NOMO-1 (cell line): ENCODE measurements at regions not wholly inside any gene's neighbourhood (a gene's known extent, or its start where the extent isn't known, plus 50 kb on each side); places are given as distances from the start of the nearest gene placed in this dataset.
A peak's percentile ranks its signal among the peaks of the same experiment; 100 is the strongest.

Experiments
- DNase-seq, 2 experiments: peaks; one replicate each; lab custom pipeline; 2025; ENCODE audit not compliant: unreplicated experiment in 2 of 2; lab: John Stamatoyannopoulos, UW

DNA sequence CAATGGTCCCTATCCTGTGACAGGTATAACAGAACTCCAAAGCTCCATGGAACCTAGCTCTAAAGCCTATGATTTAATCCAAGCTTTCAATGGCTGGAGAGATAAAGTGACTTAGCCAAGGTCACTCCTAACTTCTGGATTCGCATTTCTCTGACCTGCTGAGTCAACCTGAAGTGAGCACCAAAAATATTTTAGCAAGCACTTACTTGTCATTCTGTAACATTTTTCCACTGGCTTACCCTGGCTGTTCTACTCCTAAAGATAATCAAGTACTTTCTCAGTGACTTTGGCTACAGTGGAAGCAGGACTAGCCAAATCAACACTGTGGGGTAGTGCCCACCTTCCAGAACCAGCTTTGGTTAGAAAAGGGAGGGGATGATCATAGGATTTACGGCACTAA is 188.3 kb downstream of the OGFRL1 start:
- no peak for DNase-seq

DNA sequence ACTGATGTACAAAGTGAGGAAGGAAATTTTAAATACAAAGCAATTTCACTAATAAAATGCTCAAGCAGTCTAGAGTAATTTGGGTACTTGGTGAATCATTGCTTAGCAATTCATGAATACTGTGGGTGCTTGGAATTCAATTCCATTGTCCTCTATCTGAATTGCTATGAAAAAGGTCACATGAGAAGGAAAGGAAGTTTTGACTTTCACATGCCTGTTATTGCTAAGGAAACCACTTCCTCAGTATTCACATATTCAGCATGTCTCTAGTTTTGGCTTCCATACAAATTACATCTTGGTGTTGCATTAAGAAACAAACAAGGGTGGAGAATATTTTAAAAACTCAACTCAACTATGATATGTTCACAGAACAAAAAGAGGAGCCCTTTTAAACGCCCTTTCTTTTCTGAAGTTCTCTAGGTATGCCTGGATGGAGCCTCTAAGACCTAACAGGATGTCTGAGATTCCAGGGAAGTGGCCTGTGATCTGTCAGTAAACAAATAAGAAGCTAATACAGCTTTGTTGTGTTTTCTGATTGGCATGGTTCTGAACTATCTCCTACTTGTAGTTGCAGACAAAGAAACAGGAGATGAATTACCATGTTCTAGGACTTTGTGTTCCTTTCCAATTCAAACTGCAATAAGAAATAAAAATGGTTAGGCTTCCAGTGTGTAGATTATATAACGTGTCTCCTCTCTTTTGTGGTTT is 190.4 kb downstream of the OGFRL1 start:
- no peak for DNase-seq

DNA sequence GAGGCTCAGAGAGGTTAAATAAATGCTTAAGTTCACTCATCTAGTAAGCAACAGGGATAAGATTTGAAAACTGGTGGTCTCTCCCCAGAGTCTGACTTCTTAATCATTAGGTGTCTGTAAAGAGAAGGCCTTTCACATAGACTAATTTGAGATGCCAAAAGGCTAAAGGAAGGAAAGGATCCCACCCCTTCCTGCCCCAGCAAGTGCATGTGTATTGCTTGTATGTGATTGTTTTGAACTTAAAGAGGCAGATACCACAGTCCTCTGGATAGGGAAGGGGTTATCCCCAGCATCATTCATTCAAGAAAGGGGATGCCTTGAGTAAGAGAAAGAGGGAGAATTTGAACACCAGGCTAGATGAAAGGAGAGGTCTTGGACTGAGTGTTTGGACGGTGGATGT is 192.0 kb downstream of the OGFRL1 start:
- no peak for DNase-seq

DNA sequence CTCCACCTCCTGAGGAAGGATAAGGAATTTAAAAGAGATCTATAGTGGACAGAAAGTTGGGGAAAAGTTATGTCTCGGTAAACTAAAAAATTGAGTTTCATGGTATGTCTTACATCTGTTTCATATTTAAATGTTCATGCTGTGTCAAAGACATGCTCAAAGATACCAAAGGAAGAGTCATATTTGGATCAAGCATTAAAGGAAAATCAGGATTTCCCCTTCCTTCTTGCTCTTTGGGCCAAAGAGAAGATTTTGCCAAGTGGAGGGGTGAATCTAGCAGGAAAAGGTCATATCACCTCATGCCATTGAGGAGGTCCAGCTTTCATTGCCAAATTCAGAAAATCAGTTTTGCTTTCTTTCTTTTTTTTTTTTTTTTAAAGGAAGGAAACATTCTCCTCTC is 192.4 kb downstream of the OGFRL1 start:
- no peak for DNase-seq

DNA sequence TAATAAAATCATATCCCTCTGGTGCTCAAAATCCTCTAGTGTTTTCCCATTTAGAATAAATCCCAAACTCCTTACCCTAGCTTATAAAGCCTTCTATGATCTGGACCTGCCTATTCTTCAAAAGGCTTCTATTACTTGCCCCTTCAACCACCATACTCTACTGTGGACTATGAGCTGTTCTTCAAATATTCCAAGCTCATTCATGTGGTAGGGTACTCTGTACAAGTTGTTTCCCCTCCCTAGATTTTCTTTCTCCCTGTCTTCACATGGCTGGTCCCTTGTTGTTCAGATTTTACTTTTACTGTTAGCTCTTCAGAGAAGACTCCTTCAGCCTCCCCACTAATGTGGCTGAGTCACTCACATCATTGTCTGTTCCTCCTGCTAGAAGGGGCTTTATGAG is 193.2 kb downstream of the OGFRL1 start:
- no peak for DNase-seq

DNA sequence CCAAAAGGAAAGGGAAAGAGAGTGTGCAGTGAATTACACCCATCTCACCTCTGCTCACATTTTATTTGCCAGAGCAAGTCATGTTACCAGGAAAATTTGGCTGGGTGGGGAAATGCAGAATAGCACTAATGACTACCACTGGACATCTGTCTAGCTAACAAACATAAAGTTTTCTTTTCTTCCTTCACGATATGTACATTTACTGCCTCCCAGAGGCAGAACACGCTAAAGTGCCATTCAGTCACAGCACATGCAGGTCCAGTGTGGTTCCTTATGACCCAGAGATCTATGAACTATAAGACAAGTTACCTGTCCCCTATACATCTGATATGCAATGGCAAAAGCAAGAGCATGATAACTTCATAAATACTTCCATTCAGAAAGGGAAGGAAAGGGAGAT is 194.1 kb downstream of the OGFRL1 start:
- DNase-seq, result no peak

DNA sequence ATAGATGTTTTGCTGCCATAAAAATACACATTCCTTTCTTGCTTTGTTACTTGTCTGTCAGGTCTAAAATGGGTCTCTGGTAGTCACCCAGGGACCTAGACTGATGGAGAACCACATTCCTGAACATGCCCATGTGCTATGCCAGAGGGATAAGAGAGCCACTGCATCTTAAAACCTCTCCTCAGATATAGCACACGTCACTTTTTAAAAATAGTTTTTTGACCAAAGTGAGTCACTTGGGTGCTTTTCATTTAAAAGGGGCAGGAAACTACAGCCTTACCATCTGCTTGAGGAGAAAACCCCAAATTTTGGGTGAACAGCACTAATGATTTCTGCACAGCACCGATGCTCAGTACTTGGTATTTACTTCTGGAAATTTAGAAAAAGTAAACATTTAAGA is 197.8 kb downstream of the OGFRL1 start:
- no peak for DNase-seq

DNA sequence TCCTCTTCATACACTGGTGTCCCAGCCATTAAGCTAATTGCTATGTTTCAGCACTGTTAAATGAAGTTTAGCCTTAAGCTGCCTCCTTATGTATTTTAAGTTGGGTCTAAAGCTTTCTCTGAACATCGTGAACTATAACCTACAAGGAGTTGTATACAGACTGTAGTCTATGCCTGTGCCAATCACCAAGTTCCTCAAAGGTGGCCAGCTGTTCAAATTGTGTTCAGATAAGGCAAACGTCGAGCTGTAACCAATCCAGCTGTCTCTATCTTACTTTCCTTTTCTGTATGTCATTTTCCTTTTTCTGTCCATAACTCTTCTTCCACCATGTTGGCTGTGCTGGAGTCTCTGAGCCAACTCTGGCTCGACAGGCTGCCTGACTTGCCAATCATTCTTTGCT is 199.6 kb downstream of the OGFRL1 start:
- DNase-seq, result no peak

DNA sequence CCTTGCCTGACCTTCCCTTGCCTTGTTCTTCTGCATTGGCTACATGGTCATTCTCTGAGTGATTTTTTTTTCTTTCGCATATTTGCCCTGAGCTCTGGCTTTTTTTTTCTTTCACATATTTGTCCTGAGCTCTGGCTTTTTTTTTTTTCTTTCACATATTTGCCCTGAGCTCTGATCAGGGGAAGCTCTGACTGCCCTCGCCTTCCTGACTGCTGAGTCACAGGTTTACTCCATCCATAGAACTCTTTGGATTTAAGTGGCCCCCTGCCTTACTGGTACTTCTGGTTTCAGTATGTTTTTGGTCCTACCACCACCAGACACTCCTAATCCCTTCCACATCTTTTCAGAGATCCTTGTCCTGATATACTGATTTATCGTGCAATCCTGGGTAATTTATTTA is 201.1 kb downstream of the OGFRL1 start:
- DNase-seq, result no peak

DNA sequence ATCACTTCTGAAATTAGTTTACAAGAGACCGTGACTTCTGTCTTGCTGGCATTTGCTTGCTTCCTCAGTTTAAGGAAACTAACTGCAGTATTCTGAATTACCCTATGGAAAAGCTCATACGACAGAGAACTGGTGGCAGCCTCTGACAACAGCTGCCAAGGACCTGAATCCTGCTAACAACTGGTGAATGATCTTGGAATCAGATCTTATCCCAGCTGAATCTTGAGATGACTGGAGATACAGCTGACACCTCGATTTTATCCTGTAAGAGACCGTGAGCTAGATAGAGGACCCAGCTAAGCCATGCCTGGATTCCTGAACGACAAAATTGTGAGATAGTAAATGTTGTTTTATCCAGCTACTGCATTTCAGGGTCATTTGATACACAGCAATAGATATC is 202.3 kb downstream of the OGFRL1 start:
- no peak for DNase-seq

DNA sequence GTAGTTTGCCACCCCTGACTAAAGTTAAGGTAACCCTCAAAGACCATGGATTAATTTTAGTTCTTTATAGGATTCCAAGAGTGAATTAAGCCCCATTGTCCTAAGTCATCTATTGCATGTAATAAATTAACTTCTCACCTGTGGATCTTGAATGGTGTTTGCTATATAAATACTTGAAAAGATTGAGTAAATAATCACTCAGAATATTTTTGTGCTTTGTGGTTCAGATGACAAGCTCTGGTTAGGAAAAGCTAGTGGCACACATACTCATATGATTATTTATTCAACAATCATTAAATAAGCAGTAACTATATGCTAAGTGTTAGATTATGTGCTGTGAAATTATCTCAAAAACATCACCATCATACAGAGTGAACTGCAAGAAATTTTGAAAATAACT is 203.2 kb downstream of the OGFRL1 start:
- DNase-seq, result no peak

DNA sequence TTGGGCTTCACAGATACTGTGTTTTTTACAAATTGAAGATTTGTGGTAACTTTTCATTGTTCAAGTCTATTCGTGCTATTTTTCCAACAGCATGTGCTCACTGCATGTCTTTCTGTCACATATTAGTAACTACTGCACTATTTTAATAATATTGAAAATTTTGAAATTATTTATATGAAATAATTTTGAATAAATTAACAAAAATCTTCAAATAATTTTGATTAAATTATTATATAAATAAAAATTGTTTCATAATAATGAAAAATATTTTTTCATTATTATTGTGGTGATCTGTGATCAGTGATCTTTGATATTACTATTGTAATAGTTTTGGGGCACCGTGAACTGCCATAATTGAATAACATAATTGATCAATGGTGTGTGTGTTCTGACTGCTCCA is 204.1 kb downstream of the OGFRL1 start:
- no peak for DNase-seq

DNA sequence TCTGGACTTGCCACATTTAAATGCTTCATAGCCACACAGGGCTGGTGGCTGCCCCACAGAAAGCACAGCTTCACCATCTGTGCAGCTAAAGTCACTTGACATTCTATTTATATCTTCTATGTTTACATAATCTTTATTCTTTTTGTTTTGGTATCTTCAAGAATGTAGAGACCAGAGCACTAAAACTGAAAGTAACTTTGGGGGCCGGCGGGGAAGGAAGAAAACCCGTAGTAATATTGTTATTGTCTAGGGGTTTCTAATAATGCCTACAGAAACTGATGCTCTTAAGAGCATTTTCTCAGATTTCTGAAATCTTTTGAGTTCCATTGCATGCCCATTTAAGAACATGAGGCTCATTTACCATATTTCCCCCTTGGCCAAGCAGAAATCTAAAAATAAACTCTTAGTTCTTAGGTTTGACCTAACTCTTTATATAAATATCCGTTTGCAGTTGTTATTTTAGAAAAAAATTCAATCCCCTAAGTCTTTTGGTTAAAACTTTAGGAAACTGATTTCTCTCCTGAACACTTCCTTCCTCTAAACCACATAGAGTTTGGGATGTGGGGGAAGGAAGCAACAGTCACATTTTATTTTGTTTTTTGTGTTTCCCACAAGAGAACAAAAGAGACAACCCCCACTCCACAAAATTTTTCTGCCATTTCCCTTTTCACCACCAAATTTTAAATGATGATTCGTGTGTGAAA is 207.6 kb downstream of the OGFRL1 start:
- no peak for DNase-seq

DNA sequence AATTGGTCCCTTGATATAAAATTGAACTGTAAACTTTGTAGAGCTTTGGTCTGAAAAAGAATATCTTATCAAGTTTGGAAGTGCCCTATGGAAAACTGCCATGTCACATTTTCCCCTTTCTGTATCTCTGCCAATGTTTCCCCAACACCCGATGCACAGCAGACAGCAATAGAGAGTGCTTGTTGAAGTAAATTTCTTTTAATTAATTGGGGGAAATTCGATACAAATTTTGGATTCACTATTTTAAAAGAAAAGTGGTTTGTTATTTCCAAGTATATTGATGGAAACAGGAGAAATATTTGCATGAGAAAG is 208.1 kb downstream of the OGFRL1 start:
- no peak for DNase-seq

DNA sequence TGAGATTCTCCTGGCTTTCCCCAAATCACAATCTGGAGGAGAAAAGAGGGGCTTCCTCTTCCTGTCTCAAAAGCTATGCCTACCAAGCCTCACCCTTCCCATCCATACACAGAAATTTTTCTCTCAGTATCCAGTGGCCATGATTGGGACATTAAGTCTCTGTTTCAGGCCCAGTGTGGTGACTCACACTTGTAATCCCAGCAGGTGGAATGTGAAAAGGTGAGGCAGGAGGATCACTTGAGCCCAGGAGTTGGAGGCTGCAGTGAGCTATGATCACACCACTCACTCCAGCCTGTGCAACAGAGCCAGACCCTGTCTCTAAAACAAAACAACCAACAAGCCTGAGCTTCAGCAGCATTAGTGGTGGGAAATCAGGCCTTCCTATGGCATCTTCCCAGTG is 210.0 kb downstream of the OGFRL1 start:
- DNase-seq, result no peak

DNA sequence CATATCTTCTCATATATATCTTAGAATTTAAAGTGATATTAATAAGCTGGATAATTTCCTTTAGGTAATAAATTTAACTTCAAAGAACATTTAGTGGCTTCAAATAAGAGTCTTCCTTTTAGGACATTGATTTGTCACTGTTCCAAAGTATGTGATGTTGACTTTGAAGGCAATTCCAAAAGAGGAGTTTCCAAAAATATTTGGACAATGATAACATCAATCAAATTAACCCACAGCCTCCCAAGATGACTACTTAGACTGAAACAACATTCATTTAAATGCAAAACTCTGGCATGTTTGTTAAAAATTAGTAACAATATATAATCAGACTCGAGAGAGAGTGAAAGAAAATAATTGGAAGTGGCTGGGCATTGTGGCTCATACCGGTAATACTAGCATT is 211.1 kb downstream of the OGFRL1 start:
- DNase-seq, result no peak

DNA sequence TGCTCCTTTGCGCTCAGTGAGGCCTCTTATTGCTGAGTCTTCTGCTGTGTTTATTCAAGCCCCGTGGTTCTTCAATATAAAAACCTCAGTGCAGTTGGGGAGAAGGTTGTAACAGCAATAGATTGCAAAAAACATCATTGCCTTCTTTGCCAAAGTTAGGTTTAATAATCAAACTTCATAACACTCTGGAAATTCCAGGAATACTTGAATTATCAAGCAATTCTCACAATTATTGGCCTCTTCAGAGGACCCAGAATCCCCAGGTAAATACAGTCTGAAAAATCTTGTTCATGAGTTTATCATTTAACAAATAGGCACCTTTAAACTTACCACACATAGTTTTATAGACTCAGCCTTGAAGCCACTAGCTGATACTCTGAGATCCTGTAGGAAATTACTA is 213.6 kb downstream of the OGFRL1 start:
- no peak for DNase-seq

DNA sequence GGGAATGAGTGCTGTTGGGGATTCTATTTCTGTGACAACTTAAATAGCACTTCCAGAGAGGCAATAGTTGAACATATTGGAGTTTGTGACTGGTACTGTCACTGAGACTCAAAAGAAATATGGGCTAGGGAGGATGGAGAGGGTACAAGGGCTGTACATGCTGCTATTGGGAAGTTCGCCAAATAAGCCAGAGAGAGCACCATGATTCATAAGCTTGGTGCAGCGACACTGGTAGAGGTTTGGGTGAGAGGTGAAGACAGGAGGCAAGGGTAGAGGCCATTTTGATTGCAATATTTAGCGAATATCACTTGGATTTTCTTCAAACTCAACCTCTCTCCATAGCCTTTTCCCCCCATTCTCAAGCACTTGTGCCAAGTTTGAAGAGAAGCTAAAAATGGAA is 214.3 kb downstream of the OGFRL1 start:
- DNase-seq, result no peak

DNA sequence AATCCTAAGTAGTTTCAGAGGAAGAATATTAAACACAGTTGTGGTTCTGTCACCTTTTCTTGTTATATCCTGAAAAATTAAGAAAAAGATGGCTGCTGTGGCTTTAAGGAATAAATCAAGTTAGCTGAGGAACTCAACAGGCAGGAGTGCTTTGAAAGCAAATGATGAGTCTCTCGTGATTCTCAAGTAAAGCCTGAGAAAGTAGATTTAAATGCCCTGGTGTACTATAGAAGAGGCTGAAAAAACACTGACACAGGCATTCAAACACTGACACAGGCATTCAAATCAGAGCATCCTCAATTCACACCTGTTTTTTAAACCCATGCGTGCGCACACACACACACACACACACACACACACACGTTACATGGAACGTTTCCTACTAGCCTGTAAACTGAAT is 218.6 kb downstream of the OGFRL1 start:
- no peak for DNase-seq

DNA sequence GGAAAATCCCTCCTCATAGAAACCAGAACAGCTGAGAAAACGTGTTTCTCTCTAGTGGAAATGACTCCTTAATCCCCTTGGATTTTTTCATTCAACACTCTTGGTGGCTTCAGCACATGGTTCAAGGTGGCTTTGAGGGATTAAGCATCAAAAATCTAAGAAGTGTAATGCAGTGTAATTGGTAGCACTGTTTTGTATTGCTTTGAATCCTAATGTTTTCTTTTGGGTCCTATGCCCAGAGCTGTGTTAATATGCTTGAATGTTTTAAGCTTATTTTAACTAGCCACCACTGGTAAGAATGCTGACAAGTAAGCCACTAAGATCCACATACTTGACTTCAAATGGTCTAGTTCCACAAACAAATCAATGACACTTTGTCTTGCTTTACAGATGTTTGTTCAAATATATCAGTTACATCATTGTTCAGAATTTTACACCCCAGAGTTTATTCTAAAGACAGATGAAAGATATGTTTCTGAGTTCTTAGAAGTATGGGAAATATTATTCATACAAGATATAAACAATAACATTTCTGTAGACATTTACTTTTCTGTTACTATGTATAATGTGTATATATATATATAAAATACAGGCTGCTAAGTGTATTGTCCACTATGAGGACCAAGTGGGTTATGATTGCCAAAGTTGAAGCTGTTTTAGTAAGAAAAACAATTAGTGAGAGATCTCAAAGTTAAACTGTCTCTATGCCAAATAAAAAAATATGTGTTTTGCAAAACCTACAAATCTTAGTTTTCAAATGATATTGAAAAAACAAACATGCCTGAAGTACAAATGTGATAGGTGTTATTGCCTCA is 220.8 kb downstream of the OGFRL1 start:
- DNase-seq, result no peak

DNA sequence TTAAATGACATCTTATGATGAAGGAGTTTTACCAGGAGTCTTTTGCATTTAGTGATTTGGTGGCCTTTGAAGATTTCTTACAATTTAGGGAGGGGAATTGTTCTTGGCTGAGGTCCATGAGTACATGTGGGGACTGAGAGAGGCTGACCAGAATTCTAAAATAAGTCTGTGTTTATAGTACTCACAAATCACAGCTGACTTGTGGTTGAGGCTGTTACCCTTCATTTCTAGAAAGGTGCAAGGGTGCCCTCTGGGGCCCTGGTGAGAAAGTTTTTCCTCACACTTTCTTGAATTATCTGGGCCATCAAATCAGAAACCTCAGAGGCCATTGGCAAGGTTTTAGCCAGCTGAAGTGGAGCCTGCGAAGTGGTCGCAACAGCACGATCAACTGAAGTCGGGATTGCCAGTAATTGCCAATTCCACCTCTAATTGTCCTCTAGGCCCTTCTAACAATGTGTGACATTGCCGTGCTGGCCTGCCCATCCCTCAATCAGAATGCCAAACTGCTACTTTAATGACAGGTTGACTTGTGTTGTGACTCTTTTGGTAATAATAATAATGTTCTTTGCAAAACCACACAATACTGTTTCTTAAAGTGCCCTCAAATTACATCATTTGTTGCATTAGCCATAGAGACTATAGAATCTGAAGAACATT is 221.6 kb downstream of the OGFRL1 start:
- DNase-seq, result peak in 1 of 2 experiments; percentile 4

DNA sequence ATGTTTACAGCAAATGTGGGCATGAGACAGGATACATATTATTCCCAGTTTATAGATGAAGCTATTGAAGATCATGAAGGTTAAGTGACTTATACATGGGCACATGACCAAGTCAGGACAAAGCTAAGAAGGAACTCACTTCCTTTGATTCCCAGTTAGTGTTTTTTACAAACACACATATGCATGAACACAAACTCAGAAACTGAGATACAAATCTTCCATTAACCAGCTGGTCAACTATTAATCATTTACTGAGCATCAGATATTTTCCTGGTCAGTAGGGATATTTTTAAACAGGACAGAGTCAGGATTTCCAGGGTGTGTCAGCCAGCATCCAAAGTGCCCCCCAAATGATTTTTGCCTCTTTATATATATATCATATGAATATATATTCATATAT is 222.2 kb downstream of the OGFRL1 start:
- DNase-seq, result no peak
